Breast epithelium (tissue), 4 donors: ENCODE measurements at regions not wholly inside any gene's neighbourhood (a gene's known extent, or its start where the extent isn't known, plus 50 kb on each side); places are given as distances from the start of the nearest gene placed in this dataset.

Source experiments
- DNase-seq, 2 donors: peaks; one replicate each; pipeline ENCODE4 v3.0.0-alpha.2; 2019; ENCODE audit warnings: low spot score in 2 of 2
- H3K27ac ChIP-seq, 2 donors: fragments of 200-600 bp; sonication (generic) in 1 of 2; one replicate each; pipeline ENCODE4 v1.5.1; 2016 to 2019; ENCODE audit warnings: mild to moderate bottlenecking in 1 of 2
- H3K27me3 ChIP-seq, 2 donors: fragments of 200-600 bp; sonication (generic) in 1 of 2; one replicate each; pipeline versions ENCODE4 v1.5.1 to v1.6.0; 2017 to 2019; ENCODE audit warnings: control low read depth in 1 of 2, mild to moderate bottlenecking in 1 of 2
- H3K36me3 ChIP-seq: fragments of 200-600 bp; one replicate; pipeline ENCODE4 v1.5.1; 2019
- H3K4me1 ChIP-seq, 2 donors: fragments of 200-600 bp; sonication (generic); one replicate each; pipeline ENCODE4 v1.5.1; 2016 to 2019; ENCODE audit warnings: control low read depth in 1 of 2
- H3K4me3 ChIP-seq, 3 donors: fragments of 200-600 bp; sonication (generic); 1 replicate in 2 of 3; 2 replicates in 1 of 3; pipeline ENCODE4 v1.5.1; 2016 to 2019; ENCODE audit warnings: mild to moderate bottlenecking in 3 of 3, moderate library complexity in 2 of 3
- H3K9me3 ChIP-seq, 2 donors: fragments of 200-600 bp; sonication (generic) in 1 of 2; one replicate each; pipeline ENCODE4 v1.5.1; 2016 to 2019; ENCODE audit warnings: control low read depth in 1 of 2
- POLR2A ChIP-seq: fragments of 450-650 bp; IDR thresholded peaks from one replicate; pipeline ENCODE4 v1.6.1; 2016; ENCODE audit warnings: antibody characterized with exemption, mild to moderate bottlenecking, moderate library complexity
- POLR2AphosphoS5 ChIP-seq, 3 donors: sonication (generic); formaldehyde crosslinking; IDR thresholded peaks; one replicate each; pipeline ENCODE4 v1.6.1; 2017; ENCODE audit warnings: antibody characterized with exemption in 3 of 3
- intact Hi-C: fragments of 100-400 bp; cut with DNase I; formaldehyde crosslinking; loops from one replicate; pipeline ENCODE4 v1.15.1; 2023; ENCODE audit warnings: low total_unique reads
- TF ChIP-seq, protein P1 (sequence below), 3 donors: fragments of 450-650 bp; IDR thresholded peaks; one replicate each; pipeline ENCODE4 v1.5.1; 2016 to 2017; ENCODE audit warnings: antibody characterized with exemption in 3 of 3, mild to moderate bottlenecking in 3 of 3, moderate library complexity in 3 of 3

DNA sequence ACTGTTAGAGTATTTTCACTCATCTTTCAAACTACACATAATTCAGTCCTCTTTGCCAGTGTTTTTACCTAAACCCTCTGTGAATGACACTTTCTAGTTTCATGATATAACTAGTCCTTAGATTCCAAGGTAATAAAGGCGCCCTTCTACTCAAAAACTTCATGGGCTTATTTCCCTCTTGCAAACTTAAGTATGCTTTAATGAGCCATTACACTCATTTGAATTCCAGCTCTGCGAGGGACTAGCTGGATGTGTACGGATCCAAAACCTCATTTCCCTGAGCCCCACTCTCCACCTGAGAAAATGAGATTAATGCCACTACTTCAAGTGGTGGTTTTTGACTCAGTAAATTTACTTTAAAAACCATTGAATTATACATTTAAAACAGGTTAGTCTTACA is 141.1 kb downstream of the NDUFA12 start:
- intact Hi-C loops, result no loop called here
- Histone ChIP-seq H3K27me3 (no peaks in the 10 kb centered on the region), H3K27ac (no peak overlapping the region), H3K4me3 (no peak overlapping the region), H3K4me1 (no peaks in the 10 kb centered on the region), H3K9me3 (no peaks in the 10 kb centered on the region), H3K36me3 (no peaks in the 10 kb centered on the region)
- TF ChIP-seq POLR2AphosphoS5 (IDR thresholded peaks at IDR 0.05) (no peak), POLR2A (no peak)
- TF ChIP-seq, protein P1, sequence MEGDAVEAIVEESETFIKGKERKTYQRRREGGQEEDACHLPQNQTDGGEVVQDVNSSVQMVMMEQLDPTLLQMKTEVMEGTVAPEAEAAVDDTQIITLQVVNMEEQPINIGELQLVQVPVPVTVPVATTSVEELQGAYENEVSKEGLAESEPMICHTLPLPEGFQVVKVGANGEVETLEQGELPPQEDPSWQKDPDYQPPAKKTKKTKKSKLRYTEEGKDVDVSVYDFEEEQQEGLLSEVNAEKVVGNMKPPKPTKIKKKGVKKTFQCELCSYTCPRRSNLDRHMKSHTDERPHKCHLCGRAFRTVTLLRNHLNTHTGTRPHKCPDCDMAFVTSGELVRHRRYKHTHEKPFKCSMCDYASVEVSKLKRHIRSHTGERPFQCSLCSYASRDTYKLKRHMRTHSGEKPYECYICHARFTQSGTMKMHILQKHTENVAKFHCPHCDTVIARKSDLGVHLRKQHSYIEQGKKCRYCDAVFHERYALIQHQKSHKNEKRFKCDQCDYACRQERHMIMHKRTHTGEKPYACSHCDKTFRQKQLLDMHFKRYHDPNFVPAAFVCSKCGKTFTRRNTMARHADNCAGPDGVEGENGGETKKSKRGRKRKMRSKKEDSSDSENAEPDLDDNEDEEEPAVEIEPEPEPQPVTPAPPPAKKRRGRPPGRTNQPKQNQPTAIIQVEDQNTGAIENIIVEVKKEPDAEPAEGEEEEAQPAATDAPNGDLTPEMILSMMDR (IDR thresholded peaks at IDR 0.05), result no peak
- no peak for DNase-seq

DNA sequence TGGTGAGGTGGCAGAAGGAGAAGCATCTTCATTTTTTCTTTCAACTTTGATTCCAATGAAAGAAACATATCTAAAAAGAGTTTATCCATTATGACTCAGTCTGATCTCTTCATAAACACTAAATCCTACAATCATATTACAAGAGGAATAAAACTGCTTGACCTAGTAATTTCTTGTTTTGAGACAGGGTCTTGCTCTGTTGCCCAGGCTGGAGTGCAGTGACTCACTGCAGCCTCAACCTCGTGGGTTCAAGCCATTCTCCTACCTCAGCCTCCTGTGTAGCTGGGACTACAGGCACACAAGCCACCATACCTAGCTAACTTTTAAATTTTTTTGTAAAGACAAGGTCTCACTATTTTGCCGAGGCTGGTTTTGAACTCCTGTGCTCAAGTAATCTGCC is 147.2 kb downstream of the NDUFA12 start:
- Histone ChIP-seq H3K36me3 (no peaks in the 10 kb centered on the region), H3K4me3 (no peak overlapping the region), H3K9me3 (no peaks in the 10 kb centered on the region), H3K4me1 (no peaks in the 10 kb centered on the region), H3K27me3 (no peaks in the 10 kb centered on the region), H3K27ac (no peak overlapping the region)
- intact Hi-C loops, result loop anchor here (2.0 kb wide), 1 partner anchor 88 kb away; no protein-coding TSS in a partner anchor
- TF ChIP-seq POLR2A (no peak), POLR2AphosphoS5 (IDR thresholded peaks at IDR 0.05) (no peak)
- TF ChIP-seq, protein P1 (IDR thresholded peaks at IDR 0.05), result no peak
- DNase-seq, result no peak

DNA sequence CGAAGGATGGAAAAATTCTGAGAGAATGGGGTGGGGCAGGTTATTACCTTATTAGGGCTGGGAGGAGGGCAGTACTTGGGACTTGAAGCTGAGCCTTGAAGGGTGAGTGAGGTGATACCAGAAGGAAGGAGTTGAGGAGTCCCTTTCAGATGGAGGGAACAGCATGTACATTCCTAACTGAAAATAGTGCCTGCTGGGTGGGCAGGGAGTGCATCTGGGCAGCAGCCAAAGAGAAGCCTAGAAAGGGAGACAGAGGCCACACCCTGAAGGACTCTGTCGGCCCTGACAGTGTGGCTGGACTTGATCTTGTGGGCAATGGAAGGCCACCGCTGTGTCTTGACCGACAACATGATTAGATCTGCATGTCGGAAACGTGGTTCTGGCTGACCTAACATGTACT is 147.6 kb downstream of the NDUFA12 start:
- Histone ChIP-seq H3K9me3 (no peaks in the 10 kb centered on the region), H3K27me3 (no peaks in the 10 kb centered on the region), H3K27ac (no peak overlapping the region), H3K4me1 (no peaks in the 10 kb centered on the region), H3K36me3 (no peaks in the 10 kb centered on the region), H3K4me3 (no peak overlapping the region)
- TF ChIP-seq, protein P1 (IDR thresholded peaks at IDR 0.05), result no peak
- TF ChIP-seq POLR2A (no peak), POLR2AphosphoS5 (IDR thresholded peaks at IDR 0.05) (no peak)
- intact Hi-C loops, result loop anchor here (2.0 kb wide), 1 partner anchor 89 kb away; no protein-coding TSS in a partner anchor
- no peak for DNase-seq

DNA sequence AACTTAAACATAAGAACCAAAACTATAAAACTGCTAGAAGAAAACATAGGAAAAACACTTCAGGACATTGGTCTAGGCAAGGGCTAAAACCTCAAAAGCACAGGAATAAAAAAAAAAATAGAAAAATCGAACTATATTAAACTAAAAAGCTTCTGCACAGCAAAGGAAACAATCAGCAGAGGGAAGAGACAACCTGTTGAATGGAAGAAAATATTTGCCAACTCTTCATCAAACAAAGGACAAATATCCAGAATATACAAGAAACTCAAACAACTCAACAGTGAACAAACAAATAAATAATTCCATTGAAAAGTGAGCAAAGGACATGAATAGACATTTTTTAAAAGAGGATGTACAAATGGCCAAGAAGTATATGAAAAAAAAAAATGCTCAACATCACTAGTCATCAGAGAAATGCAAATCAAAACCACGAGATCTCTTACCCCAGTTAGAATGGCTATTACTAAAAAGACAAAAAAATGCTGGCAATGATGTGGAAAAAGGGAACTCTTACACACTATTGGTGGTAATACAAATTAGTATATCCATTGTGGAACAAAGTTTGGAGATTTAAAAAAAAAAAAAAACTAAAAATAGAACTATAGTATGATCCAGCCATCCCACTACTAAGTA is 152.0 kb downstream of the NDUFA12 start:
- Histone ChIP-seq H3K36me3 (no peaks in the 10 kb centered on the region), H3K9me3 (no peaks in the 10 kb centered on the region), H3K4me1 (no peaks in the 10 kb centered on the region), H3K27ac (no peak overlapping the region), H3K27me3 (no peaks in the 10 kb centered on the region), H3K4me3 (no peak overlapping the region)
- no peak for DNase-seq
- intact Hi-C loops, result no loop called here
- no peak for TF ChIP-seq POLR2A
- no peak for TF ChIP-seq POLR2AphosphoS5 (IDR thresholded peaks at IDR 0.05)
- TF ChIP-seq, protein P1 (IDR thresholded peaks at IDR 0.05), result no peak

DNA sequence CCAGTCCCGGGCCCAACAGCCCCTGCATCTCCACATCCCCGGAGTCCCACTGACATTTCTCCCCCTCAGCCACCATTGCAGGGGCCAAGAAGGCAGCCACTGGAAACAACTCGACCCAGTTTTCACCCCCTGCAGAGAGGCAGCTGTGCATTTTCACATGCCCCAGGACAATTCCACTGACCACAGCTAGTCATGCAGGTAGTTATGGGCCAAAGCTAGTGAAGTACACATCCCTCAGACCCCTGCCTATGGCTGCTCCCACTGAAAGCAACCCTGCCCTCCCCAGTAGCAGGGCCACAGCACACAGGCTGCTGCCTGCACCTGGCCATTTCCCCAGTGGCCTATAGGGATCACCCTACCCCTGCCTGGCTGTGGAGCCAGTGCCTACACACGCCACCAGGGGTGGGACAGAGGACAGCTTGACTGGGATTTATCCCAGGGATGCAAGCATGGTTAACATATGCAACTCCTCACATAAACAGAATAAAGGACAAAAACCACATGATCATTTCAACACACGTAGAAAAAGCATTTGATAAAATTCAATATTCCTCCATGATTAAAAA is 154.0 kb downstream of the NDUFA12 start:
- Histone ChIP-seq H3K4me3 (no peak overlapping the region), H3K27me3 (no peaks in the 10 kb centered on the region), H3K36me3 (no peaks in the 10 kb centered on the region), H3K9me3 (no peaks in the 10 kb centered on the region), H3K27ac (no peak overlapping the region), H3K4me1 (no peaks in the 10 kb centered on the region)
- intact Hi-C loops, result no loop called here
- TF ChIP-seq POLR2AphosphoS5 (IDR thresholded peaks at IDR 0.05) (no peak), POLR2A (no peak)
- TF ChIP-seq, protein P1 (IDR thresholded peaks at IDR 0.05), result no peak
- no peak for DNase-seq
